ENCODE measurements at regions not wholly inside any gene's neighbourhood (a gene's known extent, or its start where the extent isn't known, plus 50 kb on each side); places are given as distances from the start of the nearest gene placed in this dataset.

GRCh38 chr13:38180670-38181069 lies 169.0 kb upstream of the UFM1 start:
- Histone ChIP-seq H3K27ac (ENCODE audit: low read length) (no peak overlapping the region), H3K4me1 (ENCODE audit: control insufficient read depth, insufficient read depth, low read length) (no peaks in the 10 kb centered on the region), H3K27me3 (ENCODE audit: control insufficient read depth, insufficient read depth, low read length) (no peaks in the 10 kb centered on the region), H3K4me3 (ENCODE audit: low read length) (no peak overlapping the region), H3K36me3 (ENCODE audit: control insufficient read depth, insufficient read depth, low read length) (no peaks in the 10 kb centered on the region), H3K9me3 (ENCODE audit: control insufficient read depth, insufficient read depth, low read length) (no peaks in the 10 kb centered on the region)
- DNase-seq (peak in 1 of 2 donors; percentile 4), ATAC-seq (no peak)
- intact Hi-C loops (cut with micrococcal nuclease): no loop called here
- H3K9me3 Mint-ChIP-seq: peaks cover 8 to 12% of the 10 kb centered on the region in 2 donors
- no peak for TF ChIP-seq CTCF (IDR thresholded peaks at IDR 0.05)
- peak overlapping the region; percentile 50 to 53 for H3K27ac Mint-ChIP-seq
- peaks cover 14 to 17% of the 10 kb centered on the region in 2 donors for H3K4me1 Mint-ChIP-seq
- no peaks in the 10 kb centered on the region for H3K27me3 Mint-ChIP-seq (ENCODE audit: low read depth in 2 of 2)
- WGBS (ENCODE audit: insufficient coverage): 20% methylated on average over 1 of the region's 1 CpG
- H3K36me3 Mint-ChIP-seq: no peaks in the 10 kb centered on the region
- peak overlapping the region; percentile 52 for H3K4me3 Mint-ChIP-seq

- Histone ChIP-seq H3K9me3 (ENCODE audit: control insufficient read depth, insufficient read depth, low read length) (no peaks in the 10 kb centered on the region), H3K4me3 (ENCODE audit: low read length) (no peak overlapping the region), H3K36me3 (ENCODE audit: control insufficient read depth, insufficient read depth, low read length) (no peaks in the 10 kb centered on the region), H3K4me1 (ENCODE audit: control insufficient read depth, insufficient read depth, low read length) (no peaks in the 10 kb centered on the region), H3K27me3 (ENCODE audit: control insufficient read depth, insufficient read depth, low read length) (no peaks in the 10 kb centered on the region), H3K27ac (ENCODE audit: low read length) (no peak overlapping the region)
- Mint-ChIP-seq H3K4me1 (peaks cover 14 to 17% of the 10 kb centered on the region in 2 donors), H3K4me3 (peak overlapping the region; percentile 63), H3K36me3 (no peaks in the 10 kb centered on the region), H3K27me3 (ENCODE audit: low read depth in 2 of 2) (no peaks in the 10 kb centered on the region), H3K27ac (peak overlapping the region in 1 of 2 donors; percentile 50), H3K9me3 (peaks cover 8 to 12% of the 10 kb centered on the region in 2 donors)
- WGBS (ENCODE audit: insufficient coverage): 83% methylated on average over 1 of the region's 1 CpG
- TF ChIP-seq CTCF (IDR thresholded peaks at IDR 0.05): no peak
- ATAC-seq: no peak
- intact Hi-C loops (cut with micrococcal nuclease): no loop called here
- DNase-seq: no peak
Observed at GRCh38 chr13:38180126-38180525, 169.5 kb upstream of the UFM1 start.

GRCh38 chr13:38176664-38177063 lies 173.0 kb upstream of the UFM1 start:
- Histone ChIP-seq H3K27me3 (ENCODE audit: control insufficient read depth, insufficient read depth, low read length) (no peaks in the 10 kb centered on the region), H3K4me1 (ENCODE audit: control insufficient read depth, insufficient read depth, low read length) (no peaks in the 10 kb centered on the region), H3K36me3 (ENCODE audit: control insufficient read depth, insufficient read depth, low read length) (no peaks in the 10 kb centered on the region), H3K9me3 (ENCODE audit: control insufficient read depth, insufficient read depth, low read length) (no peaks in the 10 kb centered on the region), H3K4me3 (ENCODE audit: low read length) (no peak overlapping the region), H3K27ac (ENCODE audit: low read length) (no peak overlapping the region)
- Mint-ChIP-seq H3K36me3 (no peaks in the 10 kb centered on the region), H3K4me1 (peaks cover 14 to 17% of the 10 kb centered on the region in 2 donors), H3K27me3 (ENCODE audit: low read depth in 2 of 2) (no peaks in the 10 kb centered on the region), H3K27ac (no peak overlapping the region), H3K4me3 (no peak overlapping the region), H3K9me3 (peaks cover 6 to 12% of the 10 kb centered on the region in 2 donors)
- no peak for DNase-seq
- no peak for TF ChIP-seq CTCF (IDR thresholded peaks at IDR 0.05)
- ATAC-seq: no peak
- intact Hi-C loops (cut with micrococcal nuclease): no loop called here

- no peak for TF ChIP-seq CTCF (IDR thresholded peaks at IDR 0.05)
- no peaks in the 10 kb centered on the region for H3K4me1 Mint-ChIP-seq
- Histone ChIP-seq H3K36me3 (ENCODE audit: control insufficient read depth, insufficient read depth, low read length) (no peaks in the 10 kb centered on the region), H3K27ac (ENCODE audit: low read length) (no peak overlapping the region), H3K4me1 (ENCODE audit: control insufficient read depth, insufficient read depth, low read length) (no peaks in the 10 kb centered on the region), H3K9me3 (ENCODE audit: control insufficient read depth, insufficient read depth, low read length) (no peaks in the 10 kb centered on the region), H3K4me3 (ENCODE audit: low read length) (no peak overlapping the region), H3K27me3 (ENCODE audit: control insufficient read depth, insufficient read depth, low read length) (no peaks in the 10 kb centered on the region)
- ATAC-seq (no peak), DNase-seq (no peak)
- no peaks in the 10 kb centered on the region for H3K36me3 Mint-ChIP-seq
- H3K4me3 Mint-ChIP-seq: no peak overlapping the region
- no peak overlapping the region for H3K27ac Mint-ChIP-seq
- WGBS (ENCODE audit: insufficient coverage): 100% methylated on average over 1 of the region's 1 CpG
- H3K9me3 Mint-ChIP-seq: peaks cover 2 to 3% of the 10 kb centered on the region in 2 donors
- intact Hi-C loops (cut with micrococcal nuclease): no loop called here
- H3K27me3 Mint-ChIP-seq (ENCODE audit: low read depth in 2 of 2): no peaks in the 10 kb centered on the region
Observed at GRCh38 chr13:38173403-38173802, 176.2 kb upstream of the UFM1 start.
